ENCODE measurements at regions not wholly inside any gene's neighbourhood (a gene's known extent, or its start where the extent isn't known, plus 50 kb on each side); places are given as distances from the start of the nearest gene placed in this dataset.

- Histone ChIP-seq H3K23ac (ENCODE audit: low read depth, low read length) (no peak overlapping the region), H2BK15ac (ENCODE audit: low read depth, low read length) (no peak overlapping the region), H3K27me3 (ENCODE audit: control insufficient read depth, insufficient read depth, low read length) (no peaks in the 10 kb centered on the region), H4K8ac (ENCODE audit: low read depth in 2 of 2, low read length in 2 of 2) (no peak overlapping the region), H4K20me1 (ENCODE audit: insufficient read depth, low read length) (no peaks in the 10 kb centered on the region), H3K9ac (ENCODE audit: low read depth, low read length) (no peak overlapping the region), H3K4me1 (ENCODE audit: control insufficient read depth, insufficient read depth, low read length) (no peaks in the 10 kb centered on the region), H3K79me1 (ENCODE audit: low read depth in 1 of 2, low read length in 2 of 2) (no peaks in the 10 kb centered on the region), H3K27ac (ENCODE audit: insufficient read depth, low read length) (no peak overlapping the region), H3K36me3 (ENCODE audit: control insufficient read depth, insufficient read depth, low read length) (no peaks in the 10 kb centered on the region), H3K4me3 (ENCODE audit: insufficient read depth, low read depth, low read length) (no peak overlapping the region), H2BK120ac (ENCODE audit: low read depth, low read length) (no peak overlapping the region), H3K4me2 (ENCODE audit: low read depth, low read length) (no peak overlapping the region), H3K9me1 (ENCODE audit: insufficient read depth, low read length) (no peaks in the 10 kb centered on the region), H3K4ac (ENCODE audit: low read depth, low read length) (no peak overlapping the region), H3K18ac (ENCODE audit: low read depth, low read length) (no peak overlapping the region), H2BK5ac (ENCODE audit: low read depth, low read length, poor library complexity, severe bottlenecking) (no peak overlapping the region), H3K9me3 (ENCODE audit: control insufficient read depth, insufficient read depth, low read length) (no peaks in the 10 kb centered on the region), H2BK20ac (ENCODE audit: low read depth, low read length) (no peak overlapping the region), H3K56ac (ENCODE audit: extremely low read depth, insufficient read depth, low read length) (no peak overlapping the region), H2AFZ (replicated peaks; ENCODE audit: low read length, poor library complexity) (no peak overlapping the region), H4K91ac (ENCODE audit: insufficient read depth, low read depth, low read length) (no peak overlapping the region), H2AK5ac (ENCODE audit: low read depth, low read length) (no peak overlapping the region), H3K14ac (replicated peaks; ENCODE audit: low read depth, low read length) (no peak overlapping the region), H4K5ac (ENCODE audit: low read depth, low read length) (no peak overlapping the region), H2AK9ac (replicated peaks; ENCODE audit: low read depth, low read length, poor library complexity) (no peak overlapping the region)
- intact Hi-C loops (cut with micrococcal nuclease) (loop anchor here (10.0 kb wide), 1 partner anchor 191 kb away; no protein-coding TSS in a partner anchor), in situ Hi-C loops (cut with MboI; ENCODE audit: low sequenced_read_pairs) (no loop called here), dilution Hi-C loops (cut with HindIII; ENCODE audit: low sequenced_read_pairs, unreplicated experiment) (no loop called here)
- ATAC-seq (ENCODE audit: low read depth) = no peak
- no peak for TF ChIP-seq RCOR1 (IDR thresholded peaks at IDR 0.05; ENCODE audit: insufficient replicate concordance, low read length)
- no peak for TF ChIP-seq CEBPB (IDR thresholded peaks at IDR 0.05; ENCODE audit: low read depth, low read length)
- TF ChIP-seq MXI1 (IDR thresholded peaks at IDR 0.05; ENCODE audit: borderline replicate concordance, low read depth, low read length) = no peak
- TF ChIP-seq FOS (IDR thresholded peaks at IDR 0.05; ENCODE audit: low read depth, low read length) = no peak
- no peak for TF ChIP-seq NFE2L2 (IDR thresholded peaks at IDR 0.05; ENCODE audit: low read depth, low read length)
- TF ChIP-seq RAD21 (IDR thresholded peaks at IDR 0.05; ENCODE audit: low read length) = no peak
- no peak for TF ChIP-seq ELK1 (IDR thresholded peaks at IDR 0.05; ENCODE audit: borderline replicate concordance, low read depth, low read length)
- no peak for TF ChIP-seq MAZ (IDR thresholded peaks at IDR 0.05; ENCODE audit: borderline replicate concordance, low read depth, low read length)
- TF ChIP-seq MAFK (IDR thresholded peaks at IDR 0.05; ENCODE audit: low read depth, low read length) = no peak
- TF ChIP-seq RFX5 (IDR thresholded peaks at IDR 0.05; ENCODE audit: low read depth, low read length) = no peak
- TF ChIP-seq BHLHE40 (IDR thresholded peaks at IDR 0.05; ENCODE audit: low read depth, low read length) = no peak
- no peak for TF ChIP-seq SMC3 (IDR thresholded peaks at IDR 0.05; ENCODE audit: low read depth, low read length)
- TF ChIP-seq USF2 (IDR thresholded peaks at IDR 0.05; ENCODE audit: low read depth, low read length) = no peak
- no peak for TF ChIP-seq CTCF (conservative IDR thresholded peaks at IDR 0.05; ENCODE audit: low read depth, low read length)
- TF ChIP-seq CHD1 (IDR thresholded peaks at IDR 0.05; ENCODE audit: low read depth, low read length) = no peak
- no peak for TF ChIP-seq POLR2A (IDR thresholded peaks at IDR 0.05; ENCODE audit: low read depth, low read length)
- ChIA-PET POLR2A (ENCODE audit: unreplicated experiment) (no interaction called here), CTCF (interaction anchor here (1.4 kb wide), 1 partner anchor 33 kb away, joined by 3 read pairs; no protein-coding TSS in a partner anchor)
- no TSS peak for BruUV-seq (replicated peaks)
- no peak for DNase-seq
- WGBS, 2 experiments (ENCODE audit: extremely low coverage in 2 of 2, insufficient read length in 1 of 2) = no CpG with 5 or more reads among the region's 2 CpGs
Measured at GRCh38 chr5:88396000-88396535, 127.4 kb upstream of the TMEM161B start.

Measured in IMR-90 (cell line).